GM21786 (cell line): ENCODE measurements at regions not wholly inside any gene's neighbourhood (a gene's known extent, or its start where the extent isn't known, plus 50 kb on each side); places are given as distances from the start of the nearest gene placed in this dataset.
"Not testable (repeated sequence)": the region's sequence is repeated elsewhere in the genome, so short reads cannot be mapped to it uniquely, and the experiment has no call there.

Source experiments
- ATAC-seq: cut with Tn5 transposase; IDR thresholded peaks from one replicate; pipeline ENCODE4 v1.9.1; 2021; ENCODE audit not compliant: unreplicated experiment

DNA sequence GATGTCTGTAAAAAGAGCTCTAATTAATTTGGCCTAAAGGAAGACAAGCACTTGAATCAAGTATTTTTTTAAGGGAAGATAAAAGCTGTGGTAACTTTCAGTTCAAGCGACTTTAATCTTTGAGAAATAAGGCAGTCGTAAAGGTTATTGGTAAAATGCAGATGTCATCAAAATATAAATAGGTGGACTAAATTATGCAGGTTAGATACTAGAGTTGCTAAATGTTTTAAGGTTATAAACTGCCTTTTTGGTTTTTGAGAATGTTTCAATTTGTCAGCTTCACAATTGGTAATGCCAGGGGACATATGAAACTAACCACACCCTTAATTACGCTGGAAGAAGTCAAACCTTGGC is 159.5 kb upstream of the OLIG3 start:
- no peak for ATAC-seq

DNA sequence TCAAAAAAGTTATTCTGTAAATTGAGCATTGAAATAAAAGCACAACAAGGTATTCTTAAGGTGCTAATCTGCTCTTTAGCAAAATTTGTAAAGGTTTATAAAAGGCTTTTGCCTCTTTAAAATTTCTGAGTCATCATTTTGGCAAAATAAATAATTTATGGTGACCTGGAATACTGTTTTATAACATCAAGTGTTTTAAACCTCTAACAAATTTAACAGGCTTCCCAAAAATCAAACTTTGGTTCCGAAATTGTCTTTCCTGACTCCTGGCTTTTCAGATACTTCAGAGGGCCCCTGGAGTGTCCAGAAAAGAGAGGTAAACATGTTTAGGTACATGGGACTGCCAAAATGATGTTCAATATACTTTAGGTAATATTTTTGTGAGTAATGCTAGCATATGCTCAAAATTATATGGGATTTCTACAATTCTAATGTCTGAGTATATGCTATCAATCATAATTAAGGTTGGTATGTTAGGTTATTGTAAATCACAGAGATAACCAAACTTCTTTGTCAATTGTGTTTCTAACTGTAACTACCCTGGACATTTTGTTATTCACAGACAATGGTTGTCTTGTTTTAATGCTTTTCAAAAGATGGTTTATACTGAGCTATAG is 160.3 kb upstream of the OLIG3 start:
- no peak for ATAC-seq

DNA sequence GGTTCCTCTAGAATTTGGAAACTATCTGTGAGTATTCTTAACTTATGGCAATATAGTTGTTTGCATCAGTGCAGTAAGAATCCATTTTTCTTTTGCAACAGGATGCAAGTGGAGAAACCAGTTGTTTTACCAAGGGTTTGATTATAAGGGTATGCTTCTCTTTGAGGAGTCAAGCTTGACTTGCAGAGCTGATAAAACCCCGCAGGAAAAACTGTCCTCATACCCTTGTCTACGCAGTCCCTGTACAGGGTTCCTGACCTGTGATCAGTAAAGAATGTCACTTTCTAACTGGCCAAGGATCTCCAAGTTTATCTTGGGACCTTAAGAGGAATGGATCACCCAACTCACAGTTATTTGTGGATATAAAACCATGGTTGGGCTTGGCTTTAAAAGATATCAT is 161.1 kb upstream of the OLIG3 start:
- ATAC-seq: no peak

DNA sequence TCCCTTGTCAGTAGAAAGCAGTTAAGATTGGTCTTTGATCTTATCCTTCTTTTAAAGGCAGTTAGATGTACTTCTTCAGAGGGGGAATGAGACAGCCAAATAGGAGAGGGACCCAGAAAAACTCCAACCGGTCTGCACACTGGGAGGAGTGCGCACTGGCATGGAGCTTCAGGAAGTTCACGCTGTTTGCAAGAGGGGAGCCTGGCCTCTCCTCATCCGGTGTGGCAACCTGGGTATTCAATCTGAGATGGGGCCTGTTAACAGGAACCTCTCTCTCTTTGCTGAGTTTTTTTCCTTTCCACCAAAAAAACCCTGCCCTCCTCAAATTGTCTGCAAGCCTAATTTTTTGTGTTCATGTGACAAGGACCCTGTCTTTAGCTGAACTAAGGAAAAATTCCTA is 162.5 kb upstream of the OLIG3 start:
- no peak for ATAC-seq

DNA sequence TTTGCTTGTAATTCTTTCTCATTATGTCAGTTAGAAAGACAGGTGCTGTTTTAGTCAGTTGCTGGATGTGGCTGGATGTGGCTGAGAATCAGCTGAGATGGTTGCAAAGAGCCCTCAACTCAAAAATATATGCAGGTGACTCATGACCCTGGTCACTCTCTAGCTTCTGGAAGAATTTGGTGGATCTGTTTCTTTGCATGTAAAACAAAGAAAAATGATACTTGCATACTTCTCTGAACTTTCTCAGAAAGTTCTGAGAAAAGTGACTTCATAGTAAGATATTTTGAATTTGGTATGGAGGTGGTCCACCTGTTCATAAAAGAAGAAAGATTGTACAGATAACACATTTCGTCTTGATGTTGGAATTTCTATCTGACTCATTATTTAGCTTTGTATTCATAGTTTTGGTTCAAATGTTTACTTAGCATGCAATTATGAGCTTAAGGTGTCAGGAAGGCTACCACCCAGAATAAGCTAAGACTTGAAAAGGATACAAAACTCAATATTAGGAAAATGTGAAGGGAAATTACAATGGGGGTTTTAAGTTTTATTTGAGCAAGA is 163.2 kb upstream of the OLIG3 start:
- ATAC-seq: no peak

DNA sequence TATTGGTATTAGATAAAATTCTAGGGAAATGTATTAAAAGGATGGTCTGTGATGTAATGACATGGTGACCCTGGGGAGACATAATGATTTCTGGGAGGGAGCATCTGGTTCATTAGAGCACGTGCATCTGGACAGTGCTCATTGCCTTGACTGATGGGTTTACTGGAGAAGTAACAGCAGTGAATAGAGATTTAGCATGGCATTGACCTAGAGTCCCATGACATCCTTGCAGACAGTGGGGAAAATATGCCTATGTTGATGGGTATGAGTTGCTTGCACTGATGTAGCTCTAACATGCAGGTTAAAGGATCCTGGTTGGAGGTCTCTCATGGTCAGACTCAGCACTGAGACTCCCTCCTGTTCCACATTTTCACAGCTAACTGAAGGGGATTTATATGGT is 164.1 kb upstream of the OLIG3 start:
- ATAC-seq: no peak

DNA sequence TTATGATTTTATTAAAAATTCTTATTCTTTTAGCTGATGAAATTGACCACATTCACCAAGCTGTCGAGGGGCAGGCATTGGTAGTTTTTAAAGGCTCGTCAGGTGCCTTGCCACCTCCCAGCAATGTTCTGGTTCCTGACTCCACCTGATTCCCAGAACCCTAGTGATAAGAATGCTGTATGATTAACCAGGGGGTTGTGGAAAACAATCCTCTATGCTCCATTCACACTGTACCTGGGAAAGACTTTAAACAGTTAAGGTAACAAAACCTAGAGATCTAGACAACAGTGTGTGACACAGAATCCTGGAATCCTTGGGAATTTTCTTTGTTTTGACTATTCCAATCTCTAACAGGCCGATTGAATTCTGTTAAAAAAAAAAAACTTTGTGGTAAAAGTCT is 165.7 kb upstream of the OLIG3 start:
- ATAC-seq: no peak

DNA sequence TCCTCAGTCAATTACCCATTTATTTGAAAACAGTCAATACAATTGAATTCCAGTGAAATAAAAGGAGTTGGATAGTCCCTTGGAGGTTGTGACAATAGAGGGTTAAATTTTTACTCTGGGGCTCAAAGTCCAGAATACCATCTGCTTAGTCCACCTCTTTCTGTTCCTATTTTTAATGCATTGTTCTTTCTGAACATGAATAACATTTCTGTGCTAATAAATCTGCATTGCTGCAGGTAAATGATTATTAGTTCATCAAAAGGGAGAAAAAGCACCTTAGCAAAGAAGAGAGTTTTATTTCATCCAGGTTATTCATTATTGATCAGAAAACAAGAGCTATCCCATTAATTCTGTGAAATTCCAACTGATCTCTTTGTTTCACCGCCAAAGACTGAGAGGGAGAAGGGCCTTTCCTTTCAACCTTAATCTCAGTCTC is 166.1 kb upstream of the OLIG3 start:
- ATAC-seq: no peak

DNA sequence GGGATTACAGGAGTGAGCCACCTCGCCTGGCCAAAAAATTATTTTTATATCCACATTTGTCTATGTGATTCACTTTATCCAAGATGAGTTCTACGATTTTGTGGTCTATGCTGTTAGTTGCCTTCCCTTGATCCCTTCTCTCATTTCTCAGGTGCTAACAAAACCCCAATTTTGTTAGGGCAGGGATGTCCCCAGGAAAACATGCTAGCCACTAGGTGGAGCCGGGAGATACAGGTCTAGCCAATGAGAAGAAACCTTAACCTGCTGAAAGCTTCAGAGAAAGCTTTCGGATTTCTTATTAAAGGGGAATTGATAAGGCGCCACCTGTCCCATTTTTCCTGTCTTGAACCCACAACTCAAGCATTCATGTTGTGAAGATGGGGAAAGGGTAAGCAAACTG is 167.4 kb upstream of the OLIG3 start:
- no peak for ATAC-seq

DNA sequence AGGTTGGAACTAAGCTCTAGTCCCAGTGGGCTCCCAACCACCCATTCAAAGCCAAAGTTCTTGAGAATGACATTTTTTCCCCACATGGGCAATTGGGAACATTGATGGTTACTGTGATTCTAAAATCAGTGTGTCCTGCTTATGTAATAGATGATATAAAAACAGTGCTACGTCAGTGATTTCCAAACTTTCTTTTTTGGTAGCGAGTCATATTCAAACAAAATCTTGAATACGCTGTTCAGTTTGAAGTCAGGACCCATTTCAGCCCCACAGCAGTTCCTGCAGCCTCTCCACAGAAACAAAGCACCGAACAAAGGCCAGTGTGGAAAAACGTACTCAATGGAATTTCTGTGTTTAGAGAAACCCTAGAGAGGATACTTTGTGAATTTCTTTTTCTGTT is 170.0 kb upstream of the OLIG3 start:
- ATAC-seq: no peak

DNA sequence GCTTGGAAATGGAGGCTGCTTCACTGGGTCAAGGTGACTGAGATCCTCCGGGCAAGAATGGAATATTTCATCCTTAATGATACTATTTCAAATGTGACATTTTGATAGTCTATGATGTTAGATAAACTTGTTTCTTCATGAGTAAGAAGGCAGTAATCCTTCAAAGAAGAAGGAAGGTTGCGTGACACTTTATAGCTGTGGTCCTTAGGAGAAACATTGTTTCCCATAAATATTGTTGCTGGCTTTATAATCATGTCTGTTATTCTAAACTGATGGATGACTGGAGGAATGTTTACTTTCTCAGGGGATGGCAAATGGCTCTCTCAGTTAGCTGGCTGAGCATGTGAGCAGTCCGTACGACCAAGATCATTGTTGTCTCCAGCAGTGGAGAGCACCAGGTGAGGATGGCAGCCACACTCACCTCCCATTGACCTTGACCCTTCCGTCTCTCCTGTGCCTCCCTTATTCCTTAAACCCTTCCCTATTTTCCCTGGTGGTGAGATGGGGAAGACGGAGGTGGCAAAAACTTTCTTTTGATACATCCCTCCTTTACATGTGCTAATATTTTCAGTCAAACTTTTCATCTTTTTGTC is 171.2 kb upstream of the OLIG3 start:
- no peak for ATAC-seq

DNA sequence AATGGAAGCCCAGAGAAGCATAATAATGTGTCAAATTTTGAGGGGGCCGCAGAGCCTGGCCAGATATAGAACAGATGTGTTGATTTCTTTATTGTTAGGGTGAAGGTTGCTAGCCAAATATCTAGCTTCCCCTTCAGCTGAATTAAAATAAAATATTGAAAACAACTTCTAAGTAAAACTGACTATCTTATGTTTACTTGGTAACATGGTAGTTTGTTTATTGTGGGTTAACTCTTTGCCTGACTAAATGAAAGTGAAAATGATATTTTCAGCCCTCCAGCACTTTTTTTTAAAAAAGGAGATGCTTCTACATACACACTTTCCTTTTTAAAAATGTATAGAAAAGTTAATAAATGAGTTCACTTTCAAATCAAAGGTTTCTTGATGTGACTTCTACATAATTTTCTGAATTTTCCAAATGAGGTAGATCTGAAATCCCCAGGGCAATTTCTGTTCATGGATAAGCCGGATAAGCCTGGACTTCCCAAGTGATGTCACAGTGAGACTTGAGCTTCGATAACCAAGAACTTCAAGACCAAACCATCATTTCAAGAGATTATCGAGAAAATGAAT is 172.1 kb upstream of the OLIG3 start:
- ATAC-seq: peak; percentile 67

DNA sequence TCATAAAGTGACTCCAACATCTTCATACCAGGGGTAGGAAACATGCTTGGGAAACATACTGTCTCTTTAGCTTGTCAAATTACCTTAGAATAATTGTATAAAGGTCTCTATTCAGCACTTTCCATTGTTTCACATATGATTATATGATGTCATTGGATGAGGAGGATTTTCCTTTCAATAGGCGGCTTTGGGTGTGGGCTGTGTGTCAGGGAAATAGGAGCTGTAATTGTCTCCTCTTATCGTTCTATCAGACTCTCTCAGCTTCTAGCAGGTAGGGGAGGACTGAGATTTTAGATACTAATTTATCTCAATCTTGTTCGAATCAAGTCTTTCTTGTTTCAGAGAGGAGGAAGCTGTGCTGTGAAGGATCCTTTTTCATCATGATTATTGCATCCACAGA is 179.4 kb upstream of the OLIG3 start:
- ATAC-seq: no peak

DNA sequence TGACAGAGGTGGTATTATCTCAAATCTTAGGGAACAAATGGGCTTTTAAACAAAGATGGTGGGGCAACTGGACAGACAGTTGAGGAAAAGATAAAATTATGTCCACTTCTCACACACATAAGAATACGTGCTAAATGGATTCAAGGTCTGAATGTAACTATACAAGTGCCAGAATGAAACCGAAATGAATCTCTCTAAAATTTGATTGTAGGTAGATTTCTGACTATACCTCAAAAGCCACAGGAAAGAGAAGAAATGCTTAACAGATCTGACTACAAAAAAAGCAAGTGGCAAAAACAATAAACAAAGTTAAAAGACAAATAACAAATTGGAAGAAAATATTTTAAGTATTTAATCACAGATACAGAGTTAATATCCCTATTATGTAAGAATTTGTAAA is 182.7 kb upstream of the OLIG3 start:
- peak; percentile 63 for ATAC-seq

DNA sequence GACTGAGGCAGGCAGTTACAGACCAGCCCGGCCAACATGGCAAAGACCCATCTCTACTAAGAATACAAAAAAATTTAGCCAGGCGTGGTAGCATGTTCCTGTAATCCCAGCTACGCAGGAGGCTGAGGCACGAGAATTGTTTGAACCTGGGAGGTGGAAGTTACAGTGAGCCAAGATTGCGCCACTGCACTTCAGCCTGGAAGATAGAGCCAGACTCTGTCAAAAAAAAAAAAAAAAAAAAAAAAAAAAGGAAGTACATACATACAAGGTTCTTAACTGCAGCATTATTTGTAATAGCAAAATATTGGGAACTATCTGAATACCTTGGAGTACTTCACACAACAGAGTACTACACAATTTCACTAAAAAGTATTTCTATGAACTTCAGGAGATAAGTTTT is 183.5 kb upstream of the OLIG3 start:
- no peak for ATAC-seq

DNA sequence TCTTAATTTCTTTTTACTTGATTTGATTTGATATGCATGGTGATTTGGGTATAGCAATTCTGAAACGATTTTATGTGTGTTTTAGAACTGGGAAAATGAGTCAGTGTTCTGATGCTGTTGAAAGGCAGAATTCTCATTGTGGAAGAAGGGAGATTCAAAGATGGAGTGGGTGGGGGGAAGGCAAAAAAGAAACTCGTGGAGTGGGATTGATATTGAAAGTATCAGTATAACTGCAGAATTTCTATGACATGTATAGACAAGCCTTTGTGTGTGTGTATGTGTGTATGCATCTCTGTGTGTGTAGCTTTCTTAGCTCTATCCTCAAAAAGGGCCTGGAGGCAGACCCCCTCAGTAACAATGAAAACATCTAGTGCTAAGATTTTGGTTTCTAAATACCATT is 184.3 kb upstream of the OLIG3 start:
- ATAC-seq: no peak

DNA sequence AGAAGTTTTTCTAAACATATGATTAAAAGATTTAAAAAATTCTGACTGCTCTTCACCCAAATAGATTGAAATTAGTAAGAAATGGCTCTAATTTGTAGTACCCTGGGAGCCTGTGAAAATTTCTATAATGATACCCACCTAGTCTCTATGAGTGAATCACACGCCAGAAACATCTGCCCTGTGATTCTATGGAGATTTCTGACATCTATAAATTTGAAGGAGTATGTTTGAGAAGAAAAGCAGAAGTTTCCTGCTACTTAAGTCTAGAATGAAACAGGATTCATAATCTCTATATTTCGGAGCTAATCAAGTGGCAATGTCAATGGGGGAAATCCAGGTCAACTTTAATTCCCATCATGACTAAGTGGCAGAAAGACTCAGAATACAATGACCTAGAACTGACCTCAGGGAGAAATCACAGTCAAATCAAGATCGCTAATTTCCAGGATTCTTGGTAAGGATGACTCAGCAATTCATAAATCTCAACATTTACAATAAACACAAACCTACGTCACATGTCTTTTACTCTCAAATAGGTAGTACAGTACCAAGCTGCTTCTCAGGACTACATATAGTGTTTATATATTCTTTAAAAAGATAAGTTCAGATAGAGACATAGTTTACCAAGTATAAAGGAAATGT is 186.2 kb upstream of the TNFAIP3 start:
- no peak for ATAC-seq

DNA sequence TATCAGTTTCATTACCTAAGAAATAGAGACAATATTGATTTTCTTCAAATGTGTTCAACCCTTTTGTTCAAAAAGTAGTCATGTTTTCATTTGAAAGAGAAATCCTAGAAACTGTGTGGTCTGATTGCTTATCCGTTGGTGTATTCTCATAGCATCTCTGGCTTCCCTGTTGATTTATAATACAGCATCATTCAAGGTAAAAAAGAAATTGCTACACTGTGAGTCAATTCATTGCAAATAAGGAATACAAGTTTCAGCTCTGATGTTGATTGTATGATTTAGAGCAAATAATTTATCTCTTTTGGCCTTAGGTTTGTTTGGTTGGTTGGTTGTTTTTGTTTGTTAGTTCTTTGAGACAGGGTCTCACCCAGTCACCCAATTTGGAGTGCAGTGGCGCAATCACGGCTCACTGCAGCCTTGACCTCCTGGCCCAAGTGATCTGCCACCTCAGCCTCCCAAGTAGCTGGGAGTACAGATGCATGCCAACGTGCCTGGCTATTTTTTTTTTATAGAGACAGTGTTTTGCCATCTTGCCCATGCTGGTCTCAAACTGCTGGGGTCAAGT is 185.5 kb upstream of the TNFAIP3 start:
- ATAC-seq: no peak

DNA sequence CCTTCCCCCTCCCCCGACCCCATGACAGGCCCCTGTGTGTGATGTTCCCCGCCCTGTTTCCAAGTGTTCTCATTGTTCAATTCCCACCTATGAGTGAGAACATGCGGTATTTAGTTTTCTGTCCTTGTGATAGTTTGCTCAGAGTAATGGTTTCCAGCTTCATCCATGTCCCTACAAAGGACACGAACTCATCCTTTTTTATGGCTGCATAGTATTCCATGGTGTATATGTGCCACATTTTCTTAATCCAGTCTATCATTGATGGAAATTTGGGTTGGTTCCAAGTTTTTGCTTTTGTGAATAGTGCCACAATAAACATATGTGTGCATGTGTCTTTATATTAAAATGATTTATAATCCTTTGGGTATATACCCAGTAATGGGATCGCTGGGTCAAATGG is 184.4 kb upstream of the TNFAIP3 start:
- not testable (repeated sequence) for ATAC-seq

DNA sequence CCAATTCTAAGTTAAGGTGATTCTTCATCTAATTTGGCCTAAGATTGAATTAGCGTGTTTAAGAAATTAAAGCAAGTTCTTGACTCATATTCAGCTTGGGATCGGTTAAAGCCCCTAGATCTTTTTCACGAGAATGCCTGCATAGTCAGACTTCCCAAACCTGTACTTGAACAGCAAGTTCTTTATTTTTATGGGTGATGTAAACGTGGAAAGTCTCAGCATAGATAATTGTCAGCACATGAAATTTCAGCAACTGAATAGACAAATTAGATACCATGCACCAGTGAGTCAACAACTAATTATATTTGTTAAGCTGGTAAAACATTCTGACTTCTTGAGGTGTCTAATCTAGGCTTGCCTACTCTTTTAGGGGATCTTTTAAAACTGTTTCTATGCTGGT is 183.1 kb upstream of the TNFAIP3 start:
- no peak for ATAC-seq

DNA sequence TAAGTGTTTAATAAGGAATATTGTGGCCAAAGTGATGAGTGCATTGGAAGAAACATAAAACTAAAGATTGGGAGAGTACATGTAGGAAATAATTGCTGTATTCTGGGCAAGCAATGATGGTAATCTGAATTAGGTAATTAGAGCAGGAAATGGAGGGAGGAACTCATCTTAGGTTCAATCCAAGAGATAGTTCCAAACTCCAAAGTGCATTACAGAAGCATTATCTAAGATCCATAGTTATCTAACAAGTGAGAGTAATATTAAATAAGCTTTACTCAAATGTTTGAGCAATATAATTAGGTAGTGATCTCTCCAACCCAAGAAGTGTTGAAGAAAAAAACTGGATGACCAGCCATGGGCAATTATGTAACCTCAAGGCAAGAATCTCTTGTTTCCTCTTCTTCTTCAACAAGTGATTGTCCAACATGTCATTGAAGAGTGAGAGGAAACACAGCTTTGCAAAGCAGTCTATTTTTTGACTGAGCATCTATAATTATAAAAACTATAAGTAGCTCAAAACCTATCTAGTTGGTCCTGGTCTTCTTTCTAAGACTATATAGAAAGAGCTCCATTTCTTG is 181.2 kb upstream of the TNFAIP3 start:
- ATAC-seq: no peak

DNA sequence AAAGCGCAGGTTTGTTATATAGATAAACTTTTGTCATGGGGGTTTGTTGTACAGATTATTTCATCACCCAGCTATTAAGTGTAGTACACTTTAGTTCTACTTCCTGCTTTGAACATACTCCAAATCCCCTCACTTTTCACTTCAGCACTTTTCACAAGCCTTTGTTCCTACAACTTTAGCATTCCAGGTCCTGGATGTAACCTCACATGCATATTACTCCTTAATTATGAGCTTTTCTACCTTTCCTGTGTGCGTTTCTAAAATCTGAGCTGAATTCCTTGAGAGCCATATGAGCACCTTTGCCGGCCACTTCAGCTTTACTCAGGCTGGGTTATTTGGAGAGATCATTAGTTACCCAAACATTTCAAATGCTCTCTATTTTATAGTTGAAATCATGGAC is 179.2 kb upstream of the TNFAIP3 start:
- ATAC-seq: no peak
